Keratinocyte (primary cell): ENCODE measurements at regions not wholly inside any gene's neighbourhood (a gene's known extent, or its start where the extent isn't known, plus 50 kb on each side); places are given as distances from the start of the nearest gene placed in this dataset.

ENCODE experiments used
- DNase-seq: peaks from one replicate; pipeline ENCODE4 v3.0.0-alpha.2; 2011; ENCODE audit warnings: low read depth, missing footprints, low spot score
- FAIRE-seq: peaks from 2 replicates; lab custom pipeline; 2011; peaks lifted over from hg19 to GRCh38; lab: Jason Lieb, UNC
- H2AFZ ChIP-seq: 2 replicates; pipeline ENCODE4 v1.6.0; 2012; ENCODE audit warnings: low read length, control low read depth, inconsistent platforms; ENCODE audit not compliant: control insufficient read depth
- H3K27ac ChIP-seq: 2 replicates; pipeline ENCODE4 v1.5.1; 2011; ENCODE audit warnings: low read length; ENCODE audit not compliant: control insufficient read depth, insufficient read depth
- H3K27me3 ChIP-seq: 3 replicates; pipeline ENCODE4 v1.6.0; 2011; ENCODE audit warnings: low read length; ENCODE audit not compliant: control insufficient read depth, insufficient read depth; ENCODE audit errors: extremely low read depth
- H3K36me3 ChIP-seq, 2 experiments: 2 replicates in 1 of 2; 3 replicates in 1 of 2; pipeline ENCODE4 v1.5.1; 2011; ENCODE audit warnings: low read length in 2 of 2, mild to moderate bottlenecking in 1 of 2; ENCODE audit not compliant: control insufficient read depth in 2 of 2, insufficient read depth in 2 of 2; ENCODE audit errors: extremely low read depth in 1 of 2
- H3K4me1 ChIP-seq: 3 replicates; pipeline ENCODE4 v1.5.1; 2011; ENCODE audit warnings: low read length; ENCODE audit not compliant: control insufficient read depth, insufficient read depth; ENCODE audit errors: extremely low read depth
- H3K4me2 ChIP-seq: 3 replicates; pipeline ENCODE4 v1.6.0; 2011; ENCODE audit warnings: low read depth, low read length; ENCODE audit not compliant: control insufficient read depth, insufficient read depth; ENCODE audit errors: extremely low read depth
- H3K4me3 ChIP-seq, 3 experiments: fragments of 200-600 bp in 1 of 3; sonication (generic) in 1 of 3; 2 replicates in 2 of 3; 3 replicates in 1 of 3; pipeline ENCODE4 v1.5.1; 2011 to 2016; ENCODE audit warnings: low read length in 3 of 3, mild to moderate bottlenecking in 3 of 3, control low read depth in 2 of 3, inconsistent platforms in 1 of 3, low read depth in 1 of 3, mixed read lengths in 1 of 3, mixed run types in 1 of 3, moderate library complexity in 1 of 3; ENCODE audit not compliant: control insufficient read depth in 2 of 3, insufficient read depth in 2 of 3; ENCODE audit errors: extremely low read depth in 1 of 3
- H3K79me2 ChIP-seq: 2 replicates; pipeline ENCODE4 v1.6.0; 2012; ENCODE audit warnings: low read length; ENCODE audit not compliant: control insufficient read depth, insufficient read depth
- H3K9ac ChIP-seq: 3 replicates; pipeline ENCODE4 v1.6.0; 2011; ENCODE audit warnings: low read length; ENCODE audit not compliant: control insufficient read depth, insufficient read depth; ENCODE audit errors: extremely low read depth
- H3K9me1 ChIP-seq: 3 replicates; pipeline ENCODE4 v1.6.0; 2011; ENCODE audit warnings: low read length; ENCODE audit not compliant: control insufficient read depth, insufficient read depth; ENCODE audit errors: extremely low read depth
- H3K9me3 ChIP-seq: 2 replicates; pipeline ENCODE4 v1.5.1; 2012; ENCODE audit warnings: low read depth, low read length; ENCODE audit not compliant: control insufficient read depth
- H4K20me1 ChIP-seq: 3 replicates; pipeline ENCODE4 v1.6.0; 2011; ENCODE audit warnings: low read length; ENCODE audit not compliant: control insufficient read depth, insufficient read depth; ENCODE audit errors: extremely low read depth
- CTCF ChIP-seq, 3 experiments: IDR thresholded peaks in 1 of 3; conservative IDR thresholded peaks in 1 of 3; optimal IDR thresholded peaks in 1 of 3; 2 replicates in 2 of 3; 3 replicates in 1 of 3; pipeline versions ENCODE3 to v1.5.1; 2011; ENCODE audit warnings: low read length in 3 of 3, mild to moderate bottlenecking in 3 of 3, moderate library complexity in 2 of 3, control low read depth in 1 of 3, inconsistent platforms in 1 of 3; ENCODE audit not compliant: insufficient read depth in 2 of 3; ENCODE audit errors: extremely low read depth in 1 of 3
- EZH2 ChIP-seq: IDR thresholded peaks from one replicate; pipeline ENCODE4 v1.6.1; 2012; ENCODE audit warnings: inconsistent platforms, mild to moderate bottlenecking, low read length, moderate library complexity
- dilution Hi-C: fragments of 300-500 bp; cut with MboI; formaldehyde crosslinking; loops from one replicate; pipeline ENCODE4 v1.7.0; 2020; ENCODE audit warnings: low sequenced_read_pairs; ENCODE audit not compliant: extremely low pct_ligation_motif_present

- Histone ChIP-seq H3K4me3 (no peak overlapping the region), H2AFZ (no peak overlapping the region), H3K79me2 (no peaks in the 10 kb centered on the region), H3K4me2 (no peak overlapping the region), H3K4me1 (no peaks in the 10 kb centered on the region), H4K20me1 (no peaks in the 10 kb centered on the region), H3K9me3 (no peaks in the 10 kb centered on the region), H3K27ac (no peak overlapping the region), H3K36me3 (no peaks in the 10 kb centered on the region), H3K9ac (no peak overlapping the region), H3K27me3 (peaks cover 17% of the 10 kb centered on the region), H3K9me1 (no peaks in the 10 kb centered on the region)
- no peak for FAIRE-seq
- TF ChIP-seq EZH2 (no peak), CTCF (optimal IDR thresholded peaks at IDR 0.05 in 1 of 3, IDR thresholded peaks at IDR 0.05 in 1 of 3, conservative IDR thresholded peaks at IDR 0.05 in 1 of 3; ENCODE audit: extremely low read depth in 1 of 3, insufficient read depth in 2 of 3, low read length in 3 of 3) (no peak)
- DNase-seq, result no peak
- dilution Hi-C loops, result no loop called here
Measured at GRCh38 chr9:95574176-95574575, 57.4 kb upstream of the PTCH1 start.

- H3K79me2 ChIP-seq, result no peaks in the 10 kb centered on the region
- no peak overlapping the region for H2AFZ ChIP-seq
- DNase-seq, result no peak
- H3K27me3 ChIP-seq, result peaks cover 17% of the 10 kb centered on the region
- no peaks in the 10 kb centered on the region for H3K4me1 ChIP-seq
- H3K4me2 ChIP-seq, result no peak overlapping the region
- H3K9me3 ChIP-seq, result no peaks in the 10 kb centered on the region
- H3K9me1 ChIP-seq, result no peaks in the 10 kb centered on the region
- H3K9ac ChIP-seq, result no peak overlapping the region
- no peak overlapping the region for H3K27ac ChIP-seq
- no peaks in the 10 kb centered on the region for H3K36me3 ChIP-seq
- TF ChIP-seq CTCF (optimal IDR thresholded peaks at IDR 0.05 in 1 of 3, IDR thresholded peaks at IDR 0.05 in 1 of 3, conservative IDR thresholded peaks at IDR 0.05 in 1 of 3; ENCODE audit: extremely low read depth in 1 of 3, insufficient read depth in 2 of 3, low read length in 3 of 3), result no peak
- no peak for TF ChIP-seq EZH2
- H4K20me1 ChIP-seq, result no peaks in the 10 kb centered on the region
- no peak for FAIRE-seq
- dilution Hi-C loops, result no loop called here
- no peak overlapping the region for H3K4me3 ChIP-seq
Measured at GRCh38 chr9:95573463-95573862, 56.7 kb upstream of the PTCH1 start.
